ENCODE measurements at regions not wholly inside any gene's neighbourhood (a gene's known extent, or its start where the extent isn't known, plus 50 kb on each side); places are given as distances from the start of the nearest gene placed in this dataset.
A peak's percentile ranks its signal among the peaks of the same experiment; 100 is the strongest.

DNA sequence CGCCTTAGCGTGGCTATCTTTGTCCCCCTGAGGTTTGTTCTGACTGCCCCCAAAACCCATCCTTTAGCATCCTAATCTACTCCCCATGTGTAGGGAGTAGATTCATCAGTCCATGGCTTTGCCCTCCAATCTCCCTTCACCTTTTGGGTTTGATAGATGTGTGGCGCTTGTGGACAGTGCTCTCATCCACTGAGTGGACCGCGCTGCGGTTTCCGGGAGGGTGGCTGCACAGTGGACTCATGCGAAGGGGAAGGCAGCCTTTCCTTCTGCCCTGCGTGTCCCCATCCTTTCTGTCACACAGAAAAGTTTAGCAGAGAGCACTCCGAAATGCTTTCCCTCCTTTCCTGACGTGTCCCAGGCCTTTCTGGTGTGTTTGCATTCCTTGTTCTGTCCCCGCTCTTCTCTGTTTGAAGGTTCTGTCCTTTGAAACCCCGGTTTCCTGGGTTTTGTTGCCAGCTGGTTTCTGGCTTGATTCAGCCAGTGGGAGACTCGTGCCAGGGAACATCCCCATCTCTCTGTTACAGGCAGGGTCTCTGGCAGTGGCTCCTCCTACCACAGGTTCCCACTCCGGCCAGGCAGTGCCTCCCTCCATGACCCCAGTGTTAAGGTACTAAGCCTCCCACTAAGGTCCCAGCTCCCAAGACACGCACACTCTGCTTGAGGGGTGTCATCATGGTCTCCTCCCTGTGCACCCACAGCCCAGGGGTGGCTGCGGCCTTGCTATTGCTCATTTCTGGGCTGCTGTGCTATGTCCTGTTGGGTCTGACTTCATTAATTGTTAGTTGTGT is 547.7 kb upstream of the DPP6 start:
- DNase-seq (ENCODE audit: low read depth in 4 of 4, low spot score in 3 of 4): no peak

DNA sequence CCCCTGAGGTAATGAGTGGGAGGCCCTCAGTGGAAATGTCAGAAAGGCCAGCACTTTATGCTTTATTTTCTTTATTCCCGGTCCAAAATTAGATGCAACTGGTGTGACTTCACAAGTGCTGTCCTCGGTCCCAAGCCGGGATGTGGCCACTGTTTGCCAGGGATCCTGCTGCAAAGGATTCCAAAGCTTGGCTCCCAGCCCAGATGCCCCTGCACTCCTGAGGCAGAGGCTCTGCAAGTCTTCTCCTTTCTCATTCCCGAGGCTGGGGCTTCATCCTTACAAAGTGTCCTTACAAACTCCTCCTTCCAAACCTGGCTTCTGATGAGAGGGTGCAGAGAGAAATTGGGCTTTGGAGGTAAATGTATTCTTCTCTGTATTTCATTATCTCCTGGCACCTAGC is 544.3 kb upstream of the DPP6 start:
- DNase-seq (ENCODE audit: low read depth in 4 of 4, low spot score in 3 of 4): no peak

DNA sequence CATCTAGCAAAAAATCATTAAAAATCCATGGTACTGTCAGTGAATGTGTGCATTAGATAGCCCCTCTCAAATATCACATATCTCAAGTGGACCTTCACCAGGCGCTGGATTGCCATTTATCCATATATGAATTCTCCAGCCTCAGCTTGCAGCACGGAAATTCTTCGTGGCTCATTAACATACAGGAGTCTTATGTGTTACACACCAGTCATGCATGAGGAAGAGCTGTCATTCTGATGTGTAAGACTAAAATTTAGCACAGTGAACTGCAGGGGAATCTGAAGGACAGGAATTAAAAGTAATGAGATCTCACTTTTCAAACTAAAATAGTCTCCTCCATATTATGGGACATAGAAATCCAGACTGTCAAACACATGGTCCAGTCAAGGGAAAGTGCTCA is 542.4 kb upstream of the DPP6 start:
- no peak for DNase-seq (ENCODE audit: low read depth in 4 of 4, low spot score in 3 of 4)

DNA sequence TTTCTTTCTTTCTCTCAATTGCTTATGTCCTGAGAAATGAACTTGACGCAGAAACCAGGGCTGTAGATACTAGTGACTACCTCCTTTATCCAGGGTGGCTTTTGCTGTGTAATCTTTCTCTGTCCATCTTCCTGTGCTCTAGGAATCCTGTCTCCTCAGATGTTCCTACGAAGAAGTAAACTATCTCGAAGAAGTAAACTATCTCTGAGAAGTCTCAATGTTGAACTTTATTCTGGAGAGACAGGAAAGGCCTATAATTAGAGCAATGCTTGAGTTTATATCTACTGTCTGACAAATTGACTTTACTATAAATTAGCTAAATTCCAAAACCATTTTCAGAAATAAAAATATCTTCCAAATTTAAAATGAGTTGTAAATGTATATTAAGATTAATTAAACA is 541.5 kb upstream of the DPP6 start:
- DNase-seq (ENCODE audit: low read depth in 4 of 4, low spot score in 3 of 4): no peak

DNA sequence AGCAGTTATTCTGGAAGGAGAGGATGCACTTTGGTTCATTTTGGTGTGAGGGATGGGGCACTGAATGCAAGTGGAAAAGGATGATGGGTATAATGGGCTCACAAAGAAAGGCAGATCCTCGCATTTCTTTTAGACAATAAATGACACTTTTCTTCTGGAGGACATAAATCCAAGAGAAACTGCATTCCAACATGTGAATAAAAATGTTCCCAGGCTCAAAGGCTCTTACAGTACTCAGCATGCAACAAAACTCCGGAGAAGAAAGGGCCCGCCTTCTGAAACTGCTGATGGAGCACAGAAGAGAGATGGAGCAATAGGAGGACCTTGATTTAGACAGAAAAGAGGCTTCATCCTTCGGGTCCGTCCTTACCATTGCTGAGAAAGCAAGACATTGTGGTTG is 538.2 kb upstream of the DPP6 start:
- no peak for DNase-seq (ENCODE audit: low read depth in 4 of 4, low spot score in 3 of 4)

DNA sequence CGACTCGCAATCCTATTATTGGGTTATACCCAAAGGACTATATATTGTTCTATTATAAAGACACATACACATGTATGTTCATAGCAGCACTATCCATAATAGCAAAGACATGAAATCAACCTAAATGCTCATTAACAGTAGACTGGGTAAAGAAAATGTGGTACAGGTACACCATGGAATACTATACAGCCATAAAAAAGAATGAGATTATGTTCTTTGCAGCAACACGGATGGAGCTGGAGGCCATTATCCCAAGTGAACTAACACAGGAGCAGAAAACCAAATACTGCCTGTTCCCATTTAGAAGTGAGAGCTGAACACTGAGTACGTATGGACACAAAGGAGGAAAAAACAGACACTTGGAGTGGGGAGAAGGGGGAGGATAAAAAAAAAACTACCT is 536.8 kb upstream of the DPP6 start:
- no peak for DNase-seq (ENCODE audit: low read depth in 4 of 4, low spot score in 3 of 4)

DNA sequence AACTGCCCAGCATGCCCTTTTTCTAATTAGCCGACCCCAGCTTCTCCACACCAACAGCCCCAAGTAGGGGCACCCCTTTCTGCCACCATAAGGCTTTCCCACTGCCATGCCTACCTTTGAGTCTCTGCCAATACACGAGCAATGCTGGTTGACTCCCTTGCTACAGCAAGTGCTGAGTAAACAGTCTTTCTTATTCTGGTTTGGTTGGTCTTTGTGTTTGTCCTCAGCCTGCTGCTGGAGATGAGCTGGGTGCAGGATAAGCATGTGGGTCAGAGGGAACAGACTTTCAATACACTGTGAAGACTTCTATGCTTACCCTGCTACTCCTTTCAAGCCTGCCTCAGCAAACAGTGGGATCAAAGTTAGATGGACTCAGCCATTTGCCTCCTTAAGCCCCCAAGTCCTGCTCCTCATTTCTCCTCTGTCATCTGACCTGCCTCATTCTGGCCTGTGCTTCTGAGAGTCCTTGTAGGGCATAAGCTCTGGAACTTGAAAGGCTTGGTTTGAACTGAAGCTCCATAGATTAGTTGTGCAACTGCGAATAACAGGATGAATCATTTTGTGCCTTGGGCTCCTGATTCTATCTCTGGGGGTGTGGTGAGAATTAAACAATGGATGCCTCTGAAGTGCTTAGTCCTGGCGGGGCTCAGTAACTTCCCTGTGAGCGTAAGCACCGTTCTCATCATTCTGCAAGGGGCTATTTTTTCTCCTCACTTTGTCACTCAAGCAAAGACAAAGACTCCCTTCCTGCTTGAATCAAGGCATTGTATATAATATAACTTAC is 533.8 kb upstream of the DPP6 start:
- no peak for DNase-seq (ENCODE audit: low read depth in 4 of 4, low spot score in 3 of 4)

DNA sequence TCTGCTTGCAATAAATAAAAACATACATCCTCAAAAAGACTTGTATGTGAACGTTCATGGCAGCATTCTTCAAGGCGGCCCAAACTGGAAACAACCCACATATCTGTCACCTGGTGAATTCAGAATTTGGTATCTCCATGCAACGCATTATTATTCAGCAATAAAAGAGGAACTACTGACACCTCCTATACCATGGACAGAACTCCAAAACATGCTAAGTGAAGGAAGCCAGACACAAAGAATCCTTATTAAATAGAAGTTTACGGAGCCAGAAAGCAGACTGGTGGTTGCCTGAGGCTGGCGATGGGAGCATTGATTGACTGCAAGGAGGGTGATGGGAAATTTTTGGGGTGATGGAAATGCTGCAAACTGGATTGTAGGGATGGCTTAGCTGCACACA is 530.8 kb upstream of the DPP6 start:
- DNase-seq (ENCODE audit: low read depth in 4 of 4, low spot score in 3 of 4): no peak

DNA sequence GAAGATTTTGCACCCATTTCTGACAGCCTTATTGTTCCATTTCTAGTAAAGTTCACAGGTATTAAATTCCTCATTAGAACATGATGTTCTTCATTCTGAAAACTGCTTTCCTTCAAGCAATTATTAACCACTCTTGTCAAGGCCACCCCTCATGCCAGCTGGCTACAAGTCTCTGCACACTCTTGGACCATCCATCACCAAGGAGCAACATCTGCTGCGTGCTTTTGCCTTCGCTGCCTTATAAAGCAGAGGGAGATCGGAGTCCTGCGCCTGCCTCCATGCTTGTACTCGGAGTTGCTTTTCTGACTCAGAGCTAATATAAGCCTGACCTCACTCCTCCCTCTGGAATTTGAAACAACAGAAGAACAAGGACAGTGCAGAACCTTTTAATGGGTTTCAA is 529.9 kb upstream of the DPP6 start:
- DNase-seq (ENCODE audit: low read depth in 4 of 4, low spot score in 3 of 4): no peak

DNA sequence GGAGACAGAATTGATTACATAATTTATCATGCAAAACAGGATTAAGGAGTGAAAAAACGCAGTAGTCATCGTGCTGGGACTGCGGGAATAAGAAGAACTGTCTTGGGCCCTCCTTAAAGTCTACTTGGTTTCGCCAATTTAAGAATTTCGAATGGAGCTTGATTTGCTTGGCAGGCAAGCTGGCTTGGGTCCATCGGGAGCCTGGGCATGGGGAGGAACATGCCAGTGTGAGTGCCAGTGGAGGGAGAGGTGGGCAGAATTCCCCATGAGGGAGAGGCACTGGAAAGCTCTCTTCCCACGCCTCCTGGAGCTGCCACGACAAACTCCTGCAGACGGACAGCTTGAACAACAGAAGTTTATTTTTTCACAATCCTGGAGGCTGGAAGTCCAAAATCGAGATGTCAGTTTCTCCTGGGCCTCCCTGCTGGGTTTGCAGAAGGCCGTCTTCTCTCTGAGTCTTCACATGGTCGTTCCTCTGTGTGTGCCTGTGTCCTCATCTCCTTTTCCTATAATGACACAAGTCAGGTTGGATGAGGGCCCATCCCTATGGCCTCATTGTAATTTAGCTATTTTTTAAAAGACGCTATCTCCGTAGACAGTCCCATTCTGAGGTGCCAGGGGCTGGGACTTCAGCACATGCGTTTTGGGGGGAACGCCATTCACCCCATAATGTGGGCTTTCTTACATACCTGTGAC is 528.7 kb upstream of the DPP6 start:
- DNase-seq (ENCODE audit: low read depth in 4 of 4, low spot score in 3 of 4): no peak

DNA sequence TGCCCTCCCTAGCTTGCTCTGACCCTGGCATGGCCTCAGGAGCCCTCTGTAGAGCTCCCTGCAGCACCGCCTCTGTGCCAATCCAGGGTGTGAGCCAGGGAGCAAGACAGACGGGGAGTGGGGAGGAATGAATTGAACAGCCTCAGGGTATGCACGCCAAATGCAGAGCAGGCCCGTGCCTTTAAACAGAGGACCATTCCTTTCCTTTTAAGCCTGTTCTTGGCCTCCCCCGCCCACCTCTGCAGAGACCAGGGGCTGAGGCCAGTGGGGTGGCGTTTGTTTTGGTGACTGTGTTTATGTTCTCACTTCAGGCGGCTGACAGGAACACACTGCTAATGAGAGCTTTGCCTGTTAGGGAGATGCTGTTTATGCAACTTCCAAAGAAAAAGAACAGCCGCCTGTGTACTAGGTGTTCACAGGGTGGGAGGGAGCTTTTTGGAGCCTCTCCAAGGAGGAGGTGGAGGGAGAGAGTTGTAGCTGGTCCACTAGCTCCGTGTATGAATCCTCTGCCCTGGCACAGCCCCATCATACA is 528.1 kb upstream of the DPP6 start:
- DNase-seq (ENCODE audit: low read depth in 4 of 4, low spot score in 3 of 4): peak in 3 of 4 donors; percentile 9 to 16 (median 15)

DNA sequence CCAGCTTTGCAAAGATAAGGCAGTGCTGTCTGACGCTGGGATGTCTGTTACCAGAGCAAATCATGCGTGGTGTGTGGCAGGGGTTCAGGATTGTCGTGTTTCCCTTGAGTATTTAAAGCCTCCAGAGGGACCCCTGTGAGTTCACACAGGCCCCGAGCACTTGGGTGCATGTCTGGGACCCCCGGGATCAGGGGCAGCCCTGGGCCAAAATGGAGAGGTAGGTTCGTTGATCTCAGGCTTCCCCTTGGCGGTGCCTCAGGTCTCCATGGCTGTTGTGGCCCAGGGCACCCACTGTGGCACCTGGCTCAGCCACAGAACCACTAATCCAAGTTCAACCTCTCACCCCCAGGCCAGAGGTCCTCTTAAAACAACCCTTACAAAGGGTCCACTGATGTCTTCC is 523.1 kb upstream of the DPP6 start:
- DNase-seq (ENCODE audit: low read depth in 4 of 4, low spot score in 3 of 4): no peak

DNA sequence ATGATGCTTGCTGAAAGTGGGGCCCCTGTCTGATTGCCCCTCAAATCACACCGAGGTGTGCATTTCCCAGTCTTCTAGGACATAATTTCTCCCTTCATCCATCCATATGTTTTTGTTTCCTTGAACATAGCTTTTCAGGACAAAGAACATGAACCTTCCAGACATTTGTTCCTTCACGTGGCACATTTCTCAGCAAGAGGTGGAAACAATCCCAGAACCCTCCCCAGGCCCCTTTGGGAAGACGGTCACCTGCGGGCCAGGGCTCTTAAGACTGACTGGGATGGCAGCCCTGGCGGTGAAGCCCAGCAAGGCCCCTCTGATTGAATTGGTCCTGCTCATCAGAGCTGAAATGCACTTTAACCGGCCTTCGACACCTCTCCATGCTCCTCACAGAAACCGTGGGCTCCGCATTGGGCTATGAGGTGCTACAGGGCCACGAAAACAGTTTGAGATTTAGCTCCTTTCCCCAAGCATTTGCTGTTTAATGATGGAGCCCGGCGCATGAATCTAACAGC is 522.5 kb upstream of the DPP6 start:
- no peak for DNase-seq (ENCODE audit: low read depth in 4 of 4, low spot score in 3 of 4)

DNA sequence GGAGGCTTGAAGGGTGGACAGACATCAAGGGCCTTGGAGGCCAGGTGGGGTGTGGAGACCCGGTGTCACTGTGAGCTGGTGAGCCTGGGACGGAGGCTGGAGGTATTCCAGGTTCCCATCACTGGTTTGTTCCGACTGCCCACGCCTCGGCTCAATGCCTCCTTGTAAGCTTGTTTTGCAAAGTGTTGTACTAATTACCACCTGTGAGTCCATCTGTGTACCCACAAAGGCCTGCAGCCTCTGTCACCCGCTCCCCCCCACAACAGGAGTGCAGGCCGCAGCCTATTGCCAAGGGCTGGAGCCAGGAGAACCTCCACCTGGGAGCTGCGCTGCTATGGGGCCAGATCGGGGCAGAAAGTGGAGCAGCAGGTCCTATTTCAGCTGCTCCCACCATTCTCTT is 521.8 kb upstream of the DPP6 start:
- DNase-seq (ENCODE audit: low read depth in 4 of 4, low spot score in 3 of 4): no peak

DNA sequence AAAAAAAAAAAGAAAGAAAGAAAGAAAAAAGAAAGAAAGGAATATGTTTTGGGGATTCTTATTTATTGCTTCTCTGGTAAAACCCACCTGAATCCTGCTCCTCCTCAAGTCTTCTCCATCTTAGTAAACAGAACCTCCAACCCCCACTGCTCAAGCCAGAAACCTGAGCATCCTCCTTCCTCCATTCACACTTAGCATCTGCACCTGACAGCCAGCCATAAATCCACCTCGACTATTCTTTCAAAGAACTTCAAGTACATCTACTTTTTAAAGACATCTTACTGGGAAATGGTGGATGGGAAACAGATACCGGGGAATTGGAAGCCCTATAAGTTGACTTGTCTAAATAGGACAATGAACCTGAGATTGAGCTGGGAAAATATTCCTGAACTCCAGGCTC is 519.9 kb upstream of the DPP6 start:
- no peak for DNase-seq (ENCODE audit: low read depth in 4 of 4, low spot score in 3 of 4)

DNA sequence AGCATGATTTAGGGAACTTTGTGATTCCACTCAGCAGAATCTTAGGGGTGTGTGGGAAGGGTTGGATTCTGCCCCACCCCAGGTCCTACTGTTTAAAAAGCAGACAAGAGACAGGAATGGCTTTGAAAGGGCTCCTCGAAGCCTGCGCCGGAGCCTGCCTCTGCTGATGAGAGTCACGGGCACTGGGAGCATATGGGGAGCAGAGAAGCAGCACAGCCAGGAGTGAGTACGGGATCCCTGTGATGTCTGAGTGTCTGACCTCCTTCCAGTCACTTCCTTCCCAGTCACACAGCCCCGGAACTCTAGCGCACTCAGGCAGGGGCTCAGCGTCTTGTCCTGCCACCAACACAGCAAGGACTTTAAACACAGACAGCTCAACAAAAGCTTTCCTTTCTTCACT is 514.9 kb upstream of the DPP6 start:
- DNase-seq (ENCODE audit: low read depth in 4 of 4, low spot score in 3 of 4): no peak

DNA sequence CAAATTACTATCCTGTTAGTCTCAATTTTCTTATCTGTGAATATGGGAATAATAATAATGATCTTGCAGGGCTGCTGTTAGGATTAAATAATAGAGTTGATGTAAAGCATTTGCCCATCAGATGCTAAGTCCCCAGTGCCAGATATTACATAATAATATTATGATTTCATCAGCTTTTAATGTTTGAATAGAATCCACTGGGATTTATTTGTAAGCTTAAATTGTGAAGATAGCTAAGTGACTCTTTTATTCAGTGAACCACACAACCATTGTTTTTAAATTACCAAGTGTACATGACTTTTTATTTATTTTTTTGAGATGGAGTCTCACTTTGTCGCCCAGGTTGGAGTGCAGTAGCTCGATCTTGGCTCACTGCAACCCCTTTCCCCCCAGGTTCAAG is 510.3 kb upstream of the DPP6 start:
- DNase-seq (ENCODE audit: low read depth in 4 of 4, low spot score in 3 of 4): no peak

DNA sequence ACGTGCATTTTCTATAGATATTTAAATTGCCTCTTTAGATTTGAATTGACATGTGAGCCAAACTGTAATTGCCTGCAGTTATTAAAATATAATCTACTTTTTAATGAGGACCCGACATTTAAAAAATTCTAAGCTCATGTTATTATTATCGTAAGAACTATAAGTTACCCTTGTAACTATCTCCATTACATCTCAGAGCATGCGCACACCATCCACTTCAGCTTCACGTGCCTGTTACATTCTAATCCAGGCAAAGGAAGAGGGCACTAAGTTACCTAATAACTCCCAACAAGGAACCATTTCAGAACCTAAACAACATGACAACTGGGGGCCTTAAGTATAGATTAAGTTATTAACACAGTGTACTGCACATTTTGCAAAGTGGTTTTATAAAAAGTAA is 509.0 kb upstream of the DPP6 start:
- DNase-seq (ENCODE audit: low read depth in 4 of 4, low spot score in 3 of 4): no peak

DNA sequence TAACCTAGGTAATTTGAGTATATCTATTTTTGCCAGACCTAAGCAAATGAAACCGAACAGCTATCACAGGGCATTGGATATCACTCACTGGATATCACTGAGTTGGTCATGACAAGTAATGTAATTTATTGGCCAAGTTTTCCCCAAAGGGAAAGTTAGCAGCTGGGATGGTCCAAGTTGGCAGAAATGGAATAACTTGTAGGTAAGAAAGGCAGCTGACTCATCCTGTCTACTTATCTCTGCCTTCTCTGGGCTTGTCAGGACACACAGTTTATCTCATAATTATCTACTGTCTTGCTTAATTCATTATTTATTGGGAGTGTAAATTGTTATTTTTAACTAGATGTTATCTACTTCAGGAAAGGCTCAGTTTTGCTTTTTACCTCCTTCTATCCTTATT is 502.0 kb upstream of the DPP6 start:
- DNase-seq (ENCODE audit: low read depth in 4 of 4, low spot score in 3 of 4): no peak

DNA sequence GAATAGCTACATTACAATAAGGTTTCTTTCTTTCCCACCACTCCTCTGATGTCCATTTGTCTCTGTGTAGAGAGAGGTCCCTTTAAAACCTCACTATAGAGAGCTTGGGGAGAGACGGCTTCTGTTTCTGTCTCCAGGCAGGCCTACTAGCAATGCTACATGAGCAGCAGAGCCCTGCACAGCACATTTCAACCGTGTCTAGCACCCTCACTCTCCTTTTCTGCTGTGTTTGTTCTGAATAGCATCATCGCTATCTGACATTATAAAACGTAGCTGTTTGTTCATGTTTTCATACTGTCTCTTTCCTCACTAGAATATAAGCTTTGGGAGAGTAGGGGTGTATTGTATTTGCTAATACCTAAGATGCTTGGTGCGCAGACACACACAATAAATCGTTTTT is 487.8 kb upstream of the DPP6 start:
- no peak for DNase-seq (ENCODE audit: low read depth in 4 of 4, low spot score in 3 of 4)

DNA sequence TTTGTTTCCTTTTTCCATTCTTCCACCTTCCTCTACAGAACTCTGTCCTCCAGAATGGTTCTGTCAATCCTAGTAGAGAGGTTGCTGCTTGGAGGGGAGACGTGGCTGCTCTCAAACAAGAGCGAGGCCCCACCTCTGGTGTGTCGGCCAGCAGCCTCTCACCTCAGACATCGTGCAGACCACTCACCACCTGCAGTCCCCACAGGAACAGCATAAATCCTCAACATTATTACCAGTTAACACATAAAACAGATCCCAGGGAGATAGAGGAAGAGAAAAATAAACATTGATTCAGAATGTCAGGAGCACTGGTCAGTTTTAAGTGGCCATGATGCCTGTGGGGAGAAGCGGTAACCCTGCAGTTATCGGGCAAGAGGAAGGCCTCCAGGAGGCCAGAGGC is 485.9 kb upstream of the DPP6 start:
- no peak for DNase-seq (ENCODE audit: low read depth in 4 of 4, low spot score in 3 of 4)

Measured in right renal pelvis (tissue), 4 donors.